HepG2 (cell line): ENCODE measurements at regions not wholly inside any gene's neighbourhood (a gene's known extent, or its start where the extent isn't known, plus 50 kb on each side); places are given as distances from the start of the nearest gene placed in this dataset.

Source experiments
- BRCA1 ChIP-seq: sonication (generic); formaldehyde crosslinking; IDR thresholded peaks from 2 replicates; pipeline ENCODE4 v1.4.0; 2020; ENCODE audit warnings: missing genetic modification reagents
- CREM ChIP-seq, 2 experiments: sonication (generic) in 1 of 2; formaldehyde crosslinking in 1 of 2; IDR thresholded peaks; 2 replicates each; pipeline versions ENCODE4 v1.4.0 to v1.6.1; 2016 to 2020; ENCODE audit warnings: antibody characterized with exemption in 1 of 2, mild to moderate bottlenecking in 1 of 2, missing genetic modification reagents in 1 of 2
- EHMT2 ChIP-seq: fragments of 200-600 bp; sonication (generic); IDR thresholded peaks from 2 replicates; pipeline ENCODE4 v1.7.0; 2017; ENCODE audit warnings: antibody characterized with exemption, low read depth, low read length, borderline replicate concordance
- EZH2 ChIP-seq: conservative IDR thresholded peaks from 2 replicates; pipeline ENCODE4 v1.6.1; 2012; ENCODE audit warnings: mild to moderate bottlenecking, low read depth, low read length, moderate library complexity
- GABPA ChIP-seq, 2 experiments: IDR thresholded peaks; 2 replicates each; pipeline ENCODE4 v1.6.1; 2011 to 2016; ENCODE audit warnings: low read depth in 2 of 2, low read length in 1 of 2, missing biosample characterization in 1 of 2, missing genetic modification characterization in 1 of 2
- REST ChIP-seq, 2 experiments: IDR thresholded peaks; 2 replicates each; pipeline ENCODE4 v1.6.1; 2011 to 2012; ENCODE audit warnings: low read length in 2 of 2, borderline replicate concordance in 1 of 2, low read depth in 1 of 2, mild to moderate bottlenecking in 1 of 2, moderate library complexity in 1 of 2
- ZNF619 ChIP-seq: sonication (generic); formaldehyde crosslinking; IDR thresholded peaks from 2 replicates; pipeline ENCODE4 v1.4.0; 2020; ENCODE audit warnings: mild to moderate bottlenecking, missing genetic modification reagents
- TF ChIP-seq, protein P1 (sequence below): sonication (generic); formaldehyde crosslinking; IDR thresholded peaks from 2 replicates; pipeline ENCODE4 v1.5.0; 2020; ENCODE audit warnings: mild to moderate bottlenecking, missing genetic modification reagents, moderate library complexity

GRCh38 chr4:41320786-41321185, 64.1 kb downstream of the UCHL1 start:
- TF ChIP-seq, protein P1, sequence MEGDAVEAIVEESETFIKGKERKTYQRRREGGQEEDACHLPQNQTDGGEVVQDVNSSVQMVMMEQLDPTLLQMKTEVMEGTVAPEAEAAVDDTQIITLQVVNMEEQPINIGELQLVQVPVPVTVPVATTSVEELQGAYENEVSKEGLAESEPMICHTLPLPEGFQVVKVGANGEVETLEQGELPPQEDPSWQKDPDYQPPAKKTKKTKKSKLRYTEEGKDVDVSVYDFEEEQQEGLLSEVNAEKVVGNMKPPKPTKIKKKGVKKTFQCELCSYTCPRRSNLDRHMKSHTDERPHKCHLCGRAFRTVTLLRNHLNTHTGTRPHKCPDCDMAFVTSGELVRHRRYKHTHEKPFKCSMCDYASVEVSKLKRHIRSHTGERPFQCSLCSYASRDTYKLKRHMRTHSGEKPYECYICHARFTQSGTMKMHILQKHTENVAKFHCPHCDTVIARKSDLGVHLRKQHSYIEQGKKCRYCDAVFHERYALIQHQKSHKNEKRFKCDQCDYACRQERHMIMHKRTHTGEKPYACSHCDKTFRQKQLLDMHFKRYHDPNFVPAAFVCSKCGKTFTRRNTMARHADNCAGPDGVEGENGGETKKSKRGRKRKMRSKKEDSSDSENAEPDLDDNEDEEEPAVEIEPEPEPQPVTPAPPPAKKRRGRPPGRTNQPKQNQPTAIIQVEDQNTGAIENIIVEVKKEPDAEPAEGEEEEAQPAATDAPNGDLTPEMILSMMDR (CRISPR knock-in tag), result no peak
- TF ChIP-seq GABPA (IDR thresholded peaks at IDR 0.05; ENCODE audit: low read depth, low read length) (no peak), GABPA (CRISPR knock-in tag; IDR thresholded peaks at IDR 0.05; ENCODE audit: low read depth) (no peak), BRCA1 (no peak), REST (IDR thresholded peaks at IDR 0.05; ENCODE audit: borderline replicate concordance in 1 of 2, low read depth in 1 of 2, low read length in 2 of 2) (no peak), CREM (IDR thresholded peaks at IDR 0.05) (no peak), CREM (CRISPR knock-in tag; IDR thresholded peaks at IDR 0.05) (no peak), EHMT2 (no peak), EZH2 (no peak), ZNF619 (CRISPR knock-in tag) (no peak)
